Stomach smooth muscle (tissue), 2 donors: ENCODE measurements at regions not wholly inside any gene's neighbourhood (a gene's known extent, or its start where the extent isn't known, plus 50 kb on each side); places are given as distances from the start of the nearest gene placed in this dataset.

Experiments used
- H3K27ac ChIP-seq: one replicate; pipeline ENCODE4 v1.7.0; 2013; ENCODE audit warnings: mild to moderate bottlenecking, low read length, inconsistent platforms
- H3K27me3 ChIP-seq, 2 donors: one replicate each; pipeline ENCODE4 v1.7.0; 2013; ENCODE audit warnings: low read length in 2 of 2; ENCODE audit not compliant: insufficient read depth in 2 of 2, control insufficient read depth in 1 of 2
- H3K36me3 ChIP-seq, 2 donors: one replicate each; pipeline ENCODE4 v1.7.0; 2013; ENCODE audit warnings: low read length in 2 of 2; ENCODE audit not compliant: control insufficient read depth in 2 of 2, insufficient read depth in 2 of 2
- H3K4me1 ChIP-seq: one replicate; pipeline ENCODE4 v1.7.0; 2013; ENCODE audit warnings: low read length; ENCODE audit not compliant: control insufficient read depth, insufficient read depth
- H3K4me3 ChIP-seq, 2 donors: one replicate each; pipeline ENCODE4 v1.7.0; 2013; ENCODE audit warnings: low read length in 2 of 2
- H3K9ac ChIP-seq, 2 donors: one replicate each; pipeline ENCODE4 v1.7.0; 2013; ENCODE audit warnings: low read length in 2 of 2, mild to moderate bottlenecking in 1 of 2
- H3K9me3 ChIP-seq, 2 donors: one replicate each; pipeline ENCODE4 v1.7.0; 2013; ENCODE audit warnings: low read length in 2 of 2; ENCODE audit not compliant: control insufficient read depth in 2 of 2
- donor health status: healthy.
- donor health status: Pancreatic carcinoma.

GRCh38 chr1:201670517-201670916, 131.6 kb downstream of the NAV1 start:
- no peak overlapping the region for H3K27ac ChIP-seq

GRCh38 chr1:201672685-201673084, 133.8 kb downstream of the NAV1 start:
- H3K9ac ChIP-seq = no peak overlapping the region
- no peaks in the 10 kb centered on the region for H3K27me3 ChIP-seq
- H3K4me3 ChIP-seq = no peak overlapping the region
- H3K4me1 ChIP-seq = peaks cover 18% of the 10 kb centered on the region
- H3K36me3 ChIP-seq = no peaks in the 10 kb centered on the region
- no peak overlapping the region for H3K27ac ChIP-seq
- H3K9me3 ChIP-seq = no peaks in the 10 kb centered on the region

More at GRCh38 chr1:201670517-201670916, 131.6 kb downstream of the NAV1 start:
- Histone ChIP-seq H3K27me3 (no peaks in the 10 kb centered on the region), H3K36me3 (no peaks in the 10 kb centered on the region), H3K4me1 (peaks cover 4% of the 10 kb centered on the region), H3K9me3 (no peaks in the 10 kb centered on the region), H3K4me3 (no peak overlapping the region), H3K9ac (no peak overlapping the region)

- H3K9me3 ChIP-seq = no peaks in the 10 kb centered on the region
- H3K4me3 ChIP-seq = no peak overlapping the region
- H3K9ac ChIP-seq = no peak overlapping the region
- H3K27ac ChIP-seq = no peak overlapping the region
- no peaks in the 10 kb centered on the region for H3K36me3 ChIP-seq
- H3K4me1 ChIP-seq = peaks cover 18% of the 10 kb centered on the region
- H3K27me3 ChIP-seq = no peaks in the 10 kb centered on the region
Observed at GRCh38 chr1:201673093-201673492, 134.2 kb downstream of the NAV1 start.

GRCh38 chr1:201673915-201674314, 135.0 kb downstream of the NAV1 start:
- Histone ChIP-seq H3K4me1 (peaks cover 21% of the 10 kb centered on the region), H3K9me3 (no peaks in the 10 kb centered on the region), H3K36me3 (no peaks in the 10 kb centered on the region), H3K9ac (no peak overlapping the region), H3K4me3 (no peak overlapping the region), H3K27ac (no peak overlapping the region), H3K27me3 (no peaks in the 10 kb centered on the region)

GRCh38 chr1:201675143-201675542, 136.2 kb downstream of the NAV1 start:
- H3K27me3 ChIP-seq = no peaks in the 10 kb centered on the region
- H3K27ac ChIP-seq = no peak overlapping the region
- no peaks in the 10 kb centered on the region for H3K36me3 ChIP-seq
- H3K9me3 ChIP-seq = no peaks in the 10 kb centered on the region
- peaks cover 22% of the 10 kb centered on the region for H3K4me1 ChIP-seq
- H3K4me3 ChIP-seq = no peak overlapping the region
- H3K9ac ChIP-seq = no peak overlapping the region

GRCh38 chr1:201676197-201676596, 137.3 kb downstream of the NAV1 start:
- Histone ChIP-seq H3K9ac (peak overlapping the region; percentile 20 to 47), H3K36me3 (no peaks in the 10 kb centered on the region), H3K27me3 (no peaks in the 10 kb centered on the region), H3K27ac (peak overlapping the region; percentile 18), H3K9me3 (no peaks in the 10 kb centered on the region), H3K4me3 (no peak overlapping the region), H3K4me1 (peaks cover 22% of the 10 kb centered on the region)

GRCh38 chr1:201676641-201677040, 137.7 kb downstream of the NAV1 start:
- H3K36me3 ChIP-seq = no peaks in the 10 kb centered on the region
- H3K9ac ChIP-seq = no peak overlapping the region
- peaks cover 22% of the 10 kb centered on the region for H3K4me1 ChIP-seq
- H3K4me3 ChIP-seq = no peak overlapping the region
- no peaks in the 10 kb centered on the region for H3K27me3 ChIP-seq
- H3K27ac ChIP-seq = peak overlapping the region; percentile 18
- no peaks in the 10 kb centered on the region for H3K9me3 ChIP-seq

- no peaks in the 10 kb centered on the region for H3K9me3 ChIP-seq
- no peak overlapping the region for H3K9ac ChIP-seq
- peaks cover 22% of the 10 kb centered on the region for H3K4me1 ChIP-seq
- H3K27me3 ChIP-seq = no peaks in the 10 kb centered on the region
- no peaks in the 10 kb centered on the region for H3K36me3 ChIP-seq
- H3K27ac ChIP-seq = no peak overlapping the region
- H3K4me3 ChIP-seq = no peak overlapping the region
Observed at GRCh38 chr1:201678264-201679101, 139.6 kb downstream of the NAV1 start.

- H3K27me3 ChIP-seq = no peaks in the 10 kb centered on the region
- peaks cover 0 to 3% of the 10 kb centered on the region in 2 donors for H3K36me3 ChIP-seq
Observed at GRCh38 chr1:201681375-201681774, 142.4 kb downstream of the NAV1 start.

GRCh38 chr1:201682964-201683363, 144.0 kb downstream of the NAV1 start:
- H3K4me1 ChIP-seq = peaks cover 7% of the 10 kb centered on the region
- H3K36me3 ChIP-seq = peaks cover 0 to 3% of the 10 kb centered on the region in 2 donors
- no peak overlapping the region for H3K4me3 ChIP-seq
- no peak overlapping the region for H3K9ac ChIP-seq
- H3K27me3 ChIP-seq = no peaks in the 10 kb centered on the region
- H3K27ac ChIP-seq = no peak overlapping the region
- H3K9me3 ChIP-seq = no peaks in the 10 kb centered on the region

More at GRCh38 chr1:201681375-201681774, 142.4 kb downstream of the NAV1 start:
- Histone ChIP-seq H3K27ac (no peak overlapping the region), H3K9me3 (no peaks in the 10 kb centered on the region), H3K4me3 (no peak overlapping the region), H3K9ac (no peak overlapping the region), H3K4me1 (peaks cover 13% of the 10 kb centered on the region)

- Histone ChIP-seq H3K27ac (no peak overlapping the region), H3K9ac (no peak overlapping the region), H3K9me3 (no peaks in the 10 kb centered on the region), H3K36me3 (peaks cover 0 to 3% of the 10 kb centered on the region in 2 donors), H3K4me1 (peaks cover 7% of the 10 kb centered on the region), H3K27me3 (no peaks in the 10 kb centered on the region), H3K4me3 (no peak overlapping the region)
Observed at GRCh38 chr1:201683397-201683796, 144.5 kb downstream of the NAV1 start.
